CD4-positive, alpha-beta T cell treated with Interferon gamma for 1 hour (primary cell): ENCODE measurements at regions not wholly inside any gene's neighbourhood (a gene's known extent, or its start where the extent isn't known, plus 50 kb on each side); places are given as distances from the start of the nearest gene placed in this dataset.

Experiments
- DNase-seq: peaks from one replicate; pipeline ENCODE4 v3.0.0-alpha.2; 2020

DNA sequence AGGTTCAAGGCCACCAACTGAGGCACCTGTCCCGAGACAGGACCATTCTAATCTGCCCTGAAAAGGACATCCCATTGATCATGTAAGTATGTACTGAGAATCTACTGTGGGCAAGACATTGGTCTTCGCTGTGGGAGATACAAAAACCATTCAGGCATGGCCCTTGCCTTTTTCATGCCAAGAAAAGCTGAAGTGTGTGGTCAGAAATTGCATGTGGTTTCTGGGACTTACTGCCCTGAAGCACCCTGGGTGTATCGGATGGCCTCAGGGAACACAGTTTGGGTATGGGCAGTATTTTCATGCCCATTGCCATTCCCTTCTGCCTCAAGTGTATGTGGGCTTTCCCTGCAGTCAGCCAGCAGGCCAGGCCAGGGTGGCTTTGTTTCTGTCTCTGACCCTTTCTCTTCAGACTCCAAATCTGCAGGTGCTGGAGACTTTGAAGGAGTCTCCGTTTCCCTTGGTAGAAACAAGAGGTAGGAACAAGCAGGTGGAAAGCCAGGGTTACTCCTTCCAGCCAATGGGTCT lies 285.7 kb downstream of the ZEB1 start:
- no peak for DNase-seq

DNA sequence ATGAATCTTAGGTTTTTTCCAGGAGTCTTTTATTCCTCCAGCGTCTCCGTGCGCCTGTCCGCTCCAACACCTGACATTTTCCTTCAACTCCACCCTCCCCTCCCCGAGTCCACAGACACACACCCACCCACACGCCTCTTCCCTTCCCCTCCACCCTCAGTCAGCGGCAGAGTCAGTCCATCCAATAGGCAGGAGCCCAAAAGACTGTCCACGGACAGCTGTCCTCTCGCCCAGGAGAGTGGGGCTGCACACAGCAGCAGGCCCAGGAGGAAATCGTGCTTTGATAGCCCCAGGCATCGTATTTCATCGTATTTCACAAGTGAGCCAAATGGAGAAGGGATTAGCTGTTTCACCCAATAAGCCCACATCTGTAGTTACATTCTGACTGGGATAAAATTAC lies 285.1 kb downstream of the ZEB1 start:
- DNase-seq = no peak

DNA sequence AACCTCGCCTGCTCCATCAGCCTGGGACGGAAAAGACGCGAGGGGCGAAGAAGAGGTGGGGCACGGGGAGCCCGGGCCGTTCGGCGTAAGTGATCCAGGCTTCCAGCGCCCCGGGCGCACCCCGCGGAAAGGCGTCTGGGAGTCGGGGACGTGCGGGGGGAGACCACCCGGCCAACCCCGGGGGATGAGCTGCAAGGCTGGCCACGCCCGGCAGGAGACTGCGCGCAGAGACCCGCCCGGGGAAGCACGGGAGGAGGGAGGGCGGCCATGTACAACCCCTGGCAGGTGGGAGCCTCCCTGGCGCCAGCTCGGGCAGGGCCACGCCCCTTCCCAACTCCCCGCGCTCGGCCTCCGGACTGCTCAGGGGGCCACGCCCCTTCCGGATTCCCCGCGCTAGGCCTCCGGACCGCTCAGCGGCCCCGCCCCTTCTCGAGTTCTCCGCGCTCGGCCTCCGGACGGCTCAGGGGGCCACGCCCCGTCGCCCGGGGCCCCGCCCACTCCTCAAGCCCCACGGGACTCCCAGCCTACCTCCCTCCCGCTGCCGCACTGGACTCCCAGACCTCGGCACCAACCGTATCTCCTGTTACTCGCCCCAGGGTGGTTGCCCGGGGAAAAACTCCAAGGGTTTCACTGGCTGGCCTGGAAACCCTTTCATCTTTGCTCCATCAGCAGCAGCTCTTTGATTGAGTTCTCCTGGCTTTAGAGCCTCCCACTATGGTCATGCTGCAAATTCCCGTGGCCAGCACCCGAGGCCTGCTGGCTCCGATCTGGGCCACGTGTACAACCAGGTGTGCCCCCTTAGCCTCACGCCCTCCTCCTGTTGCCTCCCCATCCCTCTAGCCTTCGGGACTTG lies 284.4 kb downstream of the ZEB1 start:
- peak; percentile 81 for DNase-seq

- no peak for DNase-seq
These were observed 283.7 kb downstream of the ZEB1 start for GRCh38 chr10:31602541-31603234.

- DNase-seq = no peak
These were observed 282.1 kb downstream of the ZEB1 start for GRCh38 chr10:31601136-31601535.

- no peak for DNase-seq
These were observed 280.8 kb downstream of the ZEB1 start for GRCh38 chr10:31599626-31600504.

- DNase-seq = no peak
These were observed 277.7 kb downstream of the ZEB1 start for GRCh38 chr10:31596765-31597164.

DNA sequence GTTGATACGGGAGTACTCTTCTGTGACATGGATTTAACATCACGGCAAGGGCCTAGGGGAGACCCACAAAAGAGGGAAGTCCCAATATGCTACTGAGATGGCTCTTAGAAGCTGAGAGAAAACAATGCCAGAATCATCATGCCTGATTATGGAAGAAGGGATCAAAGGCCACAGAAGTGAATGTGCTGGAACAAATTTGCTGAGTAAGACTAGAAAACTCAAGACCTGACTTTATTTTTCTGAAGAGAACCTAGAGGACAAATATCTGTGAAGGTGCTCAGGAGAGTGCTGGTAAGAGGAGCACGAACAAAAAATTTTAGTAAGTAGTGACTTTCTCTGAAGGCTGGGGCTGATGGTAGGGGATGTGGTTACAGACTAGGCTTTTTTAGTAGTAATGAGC lies 277.0 kb downstream of the ZEB1 start:
- DNase-seq = no peak

DNA sequence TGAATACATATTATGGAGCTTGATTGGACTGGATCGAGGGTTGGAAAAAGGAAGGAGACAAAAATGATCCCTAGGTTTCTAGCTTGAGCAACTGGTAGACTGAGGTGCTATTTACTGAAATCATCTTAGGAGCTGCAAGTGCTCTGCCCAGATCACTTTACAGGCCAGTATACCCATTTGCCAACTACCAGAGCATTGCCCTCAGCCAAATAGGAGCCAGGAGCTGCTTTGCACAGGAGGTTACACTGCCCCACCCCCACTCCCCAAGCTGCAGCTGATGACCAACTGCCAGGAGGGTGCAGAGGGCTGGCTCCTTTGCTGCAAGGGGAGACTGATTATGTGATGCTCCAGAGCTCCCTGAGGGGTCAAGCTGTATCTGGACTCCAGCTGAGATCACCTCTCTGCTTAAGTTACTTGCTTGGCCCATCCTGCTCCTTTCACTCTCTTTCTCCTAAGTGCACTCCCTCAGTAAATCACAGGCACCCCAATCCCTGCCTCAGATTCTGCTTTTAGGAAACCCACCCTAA lies 275.4 kb downstream of the ZEB1 start:
- DNase-seq = no peak

DNA sequence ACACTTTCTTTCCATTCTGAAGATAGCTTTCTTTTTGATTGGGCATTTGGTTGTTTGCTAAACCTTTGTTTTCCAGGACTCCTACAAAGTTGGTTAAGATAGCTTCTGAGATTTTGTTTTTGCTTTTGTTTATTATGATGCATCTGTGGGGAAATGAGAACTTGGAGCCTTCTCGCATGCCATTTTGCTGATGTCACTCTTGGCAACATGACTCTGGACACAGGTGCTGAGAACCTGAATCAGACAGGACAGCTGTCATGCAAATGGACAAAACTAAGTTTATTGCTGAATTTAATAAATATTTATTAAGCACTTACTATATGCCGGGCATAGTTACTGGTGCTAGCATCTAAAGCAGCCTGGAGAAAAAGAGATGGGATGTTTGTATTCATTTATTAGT lies 274.1 kb downstream of the ZEB1 start:
- no peak for DNase-seq

DNA sequence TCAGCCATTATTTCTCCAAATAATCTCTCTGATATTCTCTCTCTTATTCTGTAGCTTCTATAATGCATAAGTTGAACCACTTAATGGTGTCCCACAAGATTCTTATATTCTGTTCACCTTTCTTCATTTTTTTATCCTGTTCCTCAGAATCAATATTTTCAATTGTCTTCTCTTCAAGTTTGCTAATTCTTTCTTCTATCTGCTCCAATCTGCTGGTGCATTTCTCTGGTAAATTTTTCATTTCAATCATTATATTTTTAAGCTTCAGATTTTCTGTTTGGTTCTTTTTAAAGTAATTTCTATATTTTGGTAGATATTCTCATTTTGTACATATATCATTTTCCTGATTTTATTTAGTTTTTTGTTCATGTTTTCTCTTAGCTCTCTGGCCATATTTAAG lies 272.6 kb downstream of the ZEB1 start:
- DNase-seq = no peak

GRCh38 chr10:31590023-31590800 lies 271.2 kb downstream of the ZEB1 start:
- DNase-seq = no peak

DNA sequence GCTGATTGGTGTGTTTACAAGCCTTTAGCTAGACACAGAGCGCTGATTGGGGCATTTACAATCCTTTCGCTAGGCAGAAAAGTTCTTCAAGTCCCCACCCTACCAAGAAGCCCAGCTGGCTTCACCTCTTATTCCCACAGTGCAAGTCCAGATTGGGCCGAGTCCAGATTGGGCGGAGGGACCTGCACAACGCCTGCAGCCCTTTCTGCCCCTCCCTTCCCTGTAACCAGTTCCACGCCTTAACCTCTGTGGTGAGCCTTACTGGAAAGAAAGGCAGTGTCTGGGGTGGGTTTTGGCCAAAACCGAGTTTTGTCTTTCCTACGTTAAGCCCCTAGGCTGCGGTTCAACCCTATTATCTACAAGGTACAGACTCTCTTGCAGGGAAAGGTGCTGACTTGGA lies 268.7 kb downstream of the ZEB1 start:
- DNase-seq = no peak

- DNase-seq = no peak
These were observed 268.0 kb downstream of the ZEB1 start for GRCh38 chr10:31586723-31587638.

DNA sequence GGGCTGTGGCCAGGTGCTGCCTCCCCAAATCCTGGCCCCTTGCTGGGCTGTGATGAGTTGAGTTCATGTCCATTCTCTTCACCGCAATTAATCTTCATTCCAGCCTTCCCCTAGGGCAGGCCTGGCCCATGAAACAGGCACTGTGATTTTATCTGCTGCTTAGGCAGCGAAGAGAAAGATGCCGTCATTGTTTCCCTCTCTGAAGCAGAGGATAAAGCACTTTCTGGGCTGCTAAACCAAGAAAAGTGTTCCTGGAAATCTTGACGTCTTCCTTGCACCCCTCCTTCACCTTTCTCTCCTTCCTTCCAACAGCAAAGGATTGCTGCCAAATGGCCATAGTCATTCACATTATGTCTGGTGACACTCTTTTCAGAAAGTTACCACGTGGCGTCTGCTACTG lies 265.9 kb downstream of the ZEB1 start:
- DNase-seq = no peak

DNA sequence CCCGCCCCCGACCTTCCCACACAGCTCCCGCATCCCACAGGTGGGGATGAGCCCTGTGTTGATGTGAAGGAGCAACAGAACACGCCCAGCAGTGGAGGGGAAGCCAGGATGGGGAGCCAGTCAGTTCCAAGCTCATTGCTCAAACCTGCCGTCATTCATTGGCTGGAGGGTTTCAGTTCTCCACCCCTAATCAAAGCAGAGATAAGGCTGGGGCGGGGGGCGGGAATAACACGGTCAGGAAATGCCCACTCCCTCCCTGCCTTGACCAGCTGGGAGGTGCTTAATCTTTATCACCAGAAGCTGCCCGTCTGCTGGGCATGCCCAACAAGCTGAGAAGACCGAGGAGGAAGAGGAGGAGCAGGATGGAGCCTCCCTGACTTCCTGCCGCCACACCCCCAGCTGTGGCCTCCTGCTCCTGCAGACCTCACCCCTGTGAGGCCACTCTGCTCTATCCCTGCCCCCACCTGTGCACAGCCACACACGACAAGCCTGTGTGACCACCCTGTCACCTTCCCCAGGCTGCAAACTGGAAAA lies 265.1 kb downstream of the ZEB1 start:
- DNase-seq = no peak

GRCh38 chr10:31583293-31583692 lies 264.3 kb downstream of the ZEB1 start:
- DNase-seq = no peak

GRCh38 chr10:31582365-31583052 lies 263.5 kb downstream of the ZEB1 start:
- DNase-seq = peak; percentile 8

GRCh38 chr10:31581741-31582323 lies 262.8 kb downstream of the ZEB1 start:
- DNase-seq = peak; percentile 25

GRCh38 chr10:31580646-31581045 lies 261.6 kb downstream of the ZEB1 start:
- no peak for DNase-seq
